ENCODE measurements at regions not wholly inside any gene's neighbourhood (a gene's known extent, or its start where the extent isn't known, plus 50 kb on each side); places are given as distances from the start of the nearest gene placed in this dataset.
A peak's percentile ranks its signal among the peaks of the same experiment; 100 is the strongest.
"Not testable (repeated sequence)": the region's sequence is repeated elsewhere in the genome, so short reads cannot be mapped to it uniquely, and the experiment has no call there.

- H3K27me3 ChIP-seq (ENCODE audit: control insufficient read depth, insufficient read depth, low read length); DNase-seq (ENCODE audit: low read depth); H3K4me3 ChIP-seq (ENCODE audit: low read depth, low read length); FAIRE-seq; H3K36me3 ChIP-seq (ENCODE audit: control insufficient read depth, insufficient read depth, low read length): not testable (repeated sequence)
Measured at GRCh38 chr7:76851617-76852016, 180.5 kb downstream of the SPDYE17 start.

GRCh38 chr7:76849887-76850563 lies 182.1 kb downstream of the SPDYE17 start:
- not testable (repeated sequence) for FAIRE-seq; H3K27me3 ChIP-seq (ENCODE audit: control insufficient read depth, insufficient read depth, low read length); H3K4me3 ChIP-seq (ENCODE audit: low read depth, low read length); DNase-seq (ENCODE audit: low read depth); H3K36me3 ChIP-seq (ENCODE audit: control insufficient read depth, insufficient read depth, low read length)

- not testable (repeated sequence) for H3K27me3 ChIP-seq (ENCODE audit: control insufficient read depth, insufficient read depth, low read length); DNase-seq (ENCODE audit: low read depth); FAIRE-seq; H3K4me3 ChIP-seq (ENCODE audit: low read depth, low read length); H3K36me3 ChIP-seq (ENCODE audit: control insufficient read depth, insufficient read depth, low read length)
Measured at GRCh38 chr7:76839879-76840278, 192.3 kb downstream of the SPDYE17 start.

GRCh38 chr7:76839214-76839613 lies 192.9 kb downstream of the SPDYE17 start:
- H3K27me3 ChIP-seq (ENCODE audit: control insufficient read depth, insufficient read depth, low read length); H3K4me3 ChIP-seq (ENCODE audit: low read depth, low read length); FAIRE-seq; H3K36me3 ChIP-seq (ENCODE audit: control insufficient read depth, insufficient read depth, low read length); DNase-seq (ENCODE audit: low read depth): not testable (repeated sequence)

GRCh38 chr7:76838357-76838756 lies 193.8 kb downstream of the SPDYE17 start:
- not testable (repeated sequence) for DNase-seq (ENCODE audit: low read depth); H3K36me3 ChIP-seq (ENCODE audit: control insufficient read depth, insufficient read depth, low read length); H3K27me3 ChIP-seq (ENCODE audit: control insufficient read depth, insufficient read depth, low read length); H3K4me3 ChIP-seq (ENCODE audit: low read depth, low read length); FAIRE-seq

GRCh38 chr7:76829233-76829632 lies 202.2 kb upstream of the POMZP3 start:
- DNase-seq (ENCODE audit: low read depth); H3K27me3 ChIP-seq (ENCODE audit: control insufficient read depth, insufficient read depth, low read length); H3K36me3 ChIP-seq (ENCODE audit: control insufficient read depth, insufficient read depth, low read length); H3K4me3 ChIP-seq (ENCODE audit: low read depth, low read length): not testable (repeated sequence)
- peak; percentile 93 for FAIRE-seq

GRCh38 chr7:76826181-76826580 lies 199.1 kb upstream of the POMZP3 start:
- not testable (repeated sequence) for H3K36me3 ChIP-seq (ENCODE audit: control insufficient read depth, insufficient read depth, low read length); DNase-seq (ENCODE audit: low read depth); H3K27me3 ChIP-seq (ENCODE audit: control insufficient read depth, insufficient read depth, low read length); FAIRE-seq; H3K4me3 ChIP-seq (ENCODE audit: low read depth, low read length)

- not testable (repeated sequence) for H3K36me3 ChIP-seq (ENCODE audit: control insufficient read depth, insufficient read depth, low read length); H3K4me3 ChIP-seq (ENCODE audit: low read depth, low read length); H3K27me3 ChIP-seq (ENCODE audit: control insufficient read depth, insufficient read depth, low read length); DNase-seq (ENCODE audit: low read depth)
- peak; percentile 96 for FAIRE-seq
Measured at GRCh38 chr7:76809856-76810255, 182.8 kb upstream of the POMZP3 start.

GRCh38 chr7:76807588-76808100 lies 180.6 kb upstream of the POMZP3 start:
- DNase-seq (ENCODE audit: low read depth): not testable (repeated sequence)

GRCh38 chr7:76806460-76806859 lies 179.4 kb upstream of the POMZP3 start:
- not testable (repeated sequence) for FAIRE-seq; DNase-seq (ENCODE audit: low read depth); H3K36me3 ChIP-seq (ENCODE audit: control insufficient read depth, insufficient read depth, low read length)

More at GRCh38 chr7:76807588-76808100, 180.6 kb upstream of the POMZP3 start:
- not testable (repeated sequence) for H3K36me3 ChIP-seq (ENCODE audit: control insufficient read depth, insufficient read depth, low read length); H3K4me3 ChIP-seq (ENCODE audit: low read depth, low read length); FAIRE-seq; H3K27me3 ChIP-seq (ENCODE audit: control insufficient read depth, insufficient read depth, low read length)

GRCh38 chr7:76806010-76806409 lies 178.9 kb upstream of the POMZP3 start:
- H3K4me3 ChIP-seq (ENCODE audit: low read depth, low read length); H3K36me3 ChIP-seq (ENCODE audit: control insufficient read depth, insufficient read depth, low read length); FAIRE-seq; DNase-seq (ENCODE audit: low read depth); H3K27me3 ChIP-seq (ENCODE audit: control insufficient read depth, insufficient read depth, low read length): not testable (repeated sequence)

More at GRCh38 chr7:76806460-76806859, 179.4 kb upstream of the POMZP3 start:
- H3K4me3 ChIP-seq (ENCODE audit: low read depth, low read length); H3K27me3 ChIP-seq (ENCODE audit: control insufficient read depth, insufficient read depth, low read length): not testable (repeated sequence)

GRCh38 chr7:76805262-76805661 lies 178.2 kb upstream of the POMZP3 start:
- not testable (repeated sequence) for H3K36me3 ChIP-seq (ENCODE audit: control insufficient read depth, insufficient read depth, low read length); H3K4me3 ChIP-seq (ENCODE audit: low read depth, low read length); FAIRE-seq; H3K27me3 ChIP-seq (ENCODE audit: control insufficient read depth, insufficient read depth, low read length); DNase-seq (ENCODE audit: low read depth)

GRCh38 chr7:76797639-76798038 lies 170.6 kb upstream of the POMZP3 start:
- DNase-seq (ENCODE audit: low read depth) (peak; percentile 52), FAIRE-seq (peak; percentile 7)
- H3K36me3 ChIP-seq (ENCODE audit: control insufficient read depth, insufficient read depth, low read length); H3K27me3 ChIP-seq (ENCODE audit: control insufficient read depth, insufficient read depth, low read length); H3K4me3 ChIP-seq (ENCODE audit: low read depth, low read length): not testable (repeated sequence)

- H3K36me3 ChIP-seq (ENCODE audit: control insufficient read depth, insufficient read depth, low read length); FAIRE-seq; H3K4me3 ChIP-seq (ENCODE audit: low read depth, low read length); DNase-seq (ENCODE audit: low read depth); H3K27me3 ChIP-seq (ENCODE audit: control insufficient read depth, insufficient read depth, low read length): not testable (repeated sequence)
Measured at GRCh38 chr7:76780693-76781092, 153.6 kb upstream of the POMZP3 start.

- H3K36me3 ChIP-seq (ENCODE audit: control insufficient read depth, insufficient read depth, low read length); H3K4me3 ChIP-seq (ENCODE audit: low read depth, low read length); FAIRE-seq; H3K27me3 ChIP-seq (ENCODE audit: control insufficient read depth, insufficient read depth, low read length): not testable (repeated sequence)
- peak; percentile 9 for DNase-seq (ENCODE audit: low read depth)
Measured at GRCh38 chr7:76774279-76774678, 147.2 kb upstream of the POMZP3 start.

Data from bronchial epithelial cell (primary cell).